Osteocyte (in vitro differentiated cells): ENCODE measurements at regions not wholly inside any gene's neighbourhood (a gene's known extent, or its start where the extent isn't known, plus 50 kb on each side); places are given as distances from the start of the nearest gene placed in this dataset.

Experiments used
- DNase-seq: peaks from one replicate; pipeline ENCODE4 v3.0.0; 2021; ENCODE audit warnings: mixed read lengths; ENCODE audit not compliant: unreplicated experiment; ENCODE audit errors: extremely low spot score
- H3K27ac Mint-ChIP-seq: one replicate; pipeline ENCODE4 v1.8.0; 2021; ENCODE audit warnings: mild to moderate bottlenecking, mixed read lengths; ENCODE audit not compliant: unreplicated experiment
- H3K27me3 Mint-ChIP-seq: one replicate; pipeline ENCODE4 v1.8.0; 2021; ENCODE audit warnings: mixed read lengths; ENCODE audit not compliant: unreplicated experiment
- H3K36me3 Mint-ChIP-seq: one replicate; pipeline ENCODE4 v1.8.0; 2021; ENCODE audit warnings: mixed read lengths; ENCODE audit not compliant: unreplicated experiment
- H3K4me1 Mint-ChIP-seq: one replicate; pipeline ENCODE4 v1.8.0; 2021; ENCODE audit warnings: mixed read lengths; ENCODE audit not compliant: unreplicated experiment
- H3K4me3 Mint-ChIP-seq: one replicate; pipeline ENCODE4 v1.8.0; 2021; ENCODE audit warnings: mild to moderate bottlenecking, moderate library complexity, mixed read lengths; ENCODE audit not compliant: unreplicated experiment
- H3K9me3 Mint-ChIP-seq: one replicate; pipeline ENCODE4 v1.8.0; 2021; ENCODE audit warnings: mixed read lengths; ENCODE audit not compliant: unreplicated experiment
- TF ChIP-seq, protein P1 (sequence below): fragments of 200-600 bp; sonication (generic); IDR thresholded peaks from 2 replicates; pipeline ENCODE4 v1.5.0; 2021; ENCODE audit warnings: antibody characterized with exemption, mild to moderate bottlenecking, moderate library complexity

DNA sequence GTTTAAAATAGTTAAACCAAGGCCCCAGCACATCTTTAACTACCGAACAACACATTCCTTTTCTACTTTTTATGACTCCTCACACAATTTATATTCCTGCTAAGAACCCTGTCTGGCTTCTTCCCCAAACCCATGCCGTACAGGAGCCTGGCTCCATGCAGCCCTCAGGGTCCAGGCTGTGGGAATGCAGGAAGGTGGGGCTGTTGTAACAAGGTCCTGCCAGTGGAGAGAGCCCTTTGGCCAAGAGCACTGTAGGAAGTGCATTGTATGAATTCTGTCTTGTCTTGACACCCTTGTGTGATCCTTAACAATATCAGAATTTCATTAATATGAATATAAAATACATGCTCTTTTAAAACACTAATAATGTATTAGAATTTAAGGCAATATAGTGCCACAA, 563.8 kb downstream of the TBL1XR1 start:
- Mint-ChIP-seq H3K4me3 (no peak overlapping the region), H3K27ac (no peak overlapping the region), H3K36me3 (no peaks in the 10 kb centered on the region), H3K27me3 (peaks cover 42% of the 10 kb centered on the region), H3K9me3 (no peaks in the 10 kb centered on the region), H3K4me1 (no peaks in the 10 kb centered on the region)
- DNase-seq: no peak
- TF ChIP-seq, protein P1, sequence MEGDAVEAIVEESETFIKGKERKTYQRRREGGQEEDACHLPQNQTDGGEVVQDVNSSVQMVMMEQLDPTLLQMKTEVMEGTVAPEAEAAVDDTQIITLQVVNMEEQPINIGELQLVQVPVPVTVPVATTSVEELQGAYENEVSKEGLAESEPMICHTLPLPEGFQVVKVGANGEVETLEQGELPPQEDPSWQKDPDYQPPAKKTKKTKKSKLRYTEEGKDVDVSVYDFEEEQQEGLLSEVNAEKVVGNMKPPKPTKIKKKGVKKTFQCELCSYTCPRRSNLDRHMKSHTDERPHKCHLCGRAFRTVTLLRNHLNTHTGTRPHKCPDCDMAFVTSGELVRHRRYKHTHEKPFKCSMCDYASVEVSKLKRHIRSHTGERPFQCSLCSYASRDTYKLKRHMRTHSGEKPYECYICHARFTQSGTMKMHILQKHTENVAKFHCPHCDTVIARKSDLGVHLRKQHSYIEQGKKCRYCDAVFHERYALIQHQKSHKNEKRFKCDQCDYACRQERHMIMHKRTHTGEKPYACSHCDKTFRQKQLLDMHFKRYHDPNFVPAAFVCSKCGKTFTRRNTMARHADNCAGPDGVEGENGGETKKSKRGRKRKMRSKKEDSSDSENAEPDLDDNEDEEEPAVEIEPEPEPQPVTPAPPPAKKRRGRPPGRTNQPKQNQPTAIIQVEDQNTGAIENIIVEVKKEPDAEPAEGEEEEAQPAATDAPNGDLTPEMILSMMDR: no peak

DNA sequence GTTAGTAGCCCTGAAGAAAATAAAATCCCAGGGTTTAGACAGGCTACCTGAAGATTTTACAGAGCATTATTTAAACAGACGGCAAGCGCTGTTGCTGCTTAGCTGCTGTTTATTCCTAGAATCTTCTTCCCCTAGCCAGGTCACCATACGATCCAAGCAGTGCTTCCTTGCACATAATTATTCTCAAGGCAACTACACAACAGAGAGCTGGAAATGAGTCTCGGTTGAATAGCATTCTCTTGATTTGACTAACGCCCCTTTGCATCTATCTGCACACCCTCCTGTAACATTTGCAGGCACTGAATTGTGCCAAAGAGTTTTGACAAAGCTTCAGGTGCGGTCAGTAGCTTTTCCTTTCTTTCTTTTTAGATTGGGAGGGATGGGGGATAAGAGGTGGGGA, 564.4 kb downstream of the TBL1XR1 start:
- H3K27ac Mint-ChIP-seq: no peak overlapping the region
- no peak overlapping the region for H3K4me3 Mint-ChIP-seq
- H3K36me3 Mint-ChIP-seq: no peaks in the 10 kb centered on the region
- TF ChIP-seq, protein P1: no peak
- H3K9me3 Mint-ChIP-seq: no peaks in the 10 kb centered on the region
- no peak for DNase-seq
- H3K27me3 Mint-ChIP-seq: peaks cover 41% of the 10 kb centered on the region
- no peaks in the 10 kb centered on the region for H3K4me1 Mint-ChIP-seq

DNA sequence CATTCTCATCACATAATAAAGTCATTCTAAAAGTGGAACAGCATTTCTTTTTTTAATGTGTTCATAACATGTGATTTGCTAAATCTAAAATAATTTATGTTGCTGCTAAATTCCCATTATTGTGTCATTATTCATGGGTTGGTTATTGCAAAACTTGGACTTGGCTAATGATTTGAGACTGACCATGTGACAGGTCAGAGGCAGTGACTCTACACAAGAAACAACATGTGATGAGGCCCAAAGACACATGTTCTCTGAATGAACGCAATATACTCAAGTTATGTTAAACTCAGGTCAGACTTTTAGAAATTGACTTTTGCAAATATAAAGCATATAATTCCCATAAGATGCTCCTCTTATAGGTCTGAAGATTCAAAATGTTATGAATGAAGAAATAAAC, 566.1 kb downstream of the TBL1XR1 start:
- TF ChIP-seq, protein P1: no peak

DNA sequence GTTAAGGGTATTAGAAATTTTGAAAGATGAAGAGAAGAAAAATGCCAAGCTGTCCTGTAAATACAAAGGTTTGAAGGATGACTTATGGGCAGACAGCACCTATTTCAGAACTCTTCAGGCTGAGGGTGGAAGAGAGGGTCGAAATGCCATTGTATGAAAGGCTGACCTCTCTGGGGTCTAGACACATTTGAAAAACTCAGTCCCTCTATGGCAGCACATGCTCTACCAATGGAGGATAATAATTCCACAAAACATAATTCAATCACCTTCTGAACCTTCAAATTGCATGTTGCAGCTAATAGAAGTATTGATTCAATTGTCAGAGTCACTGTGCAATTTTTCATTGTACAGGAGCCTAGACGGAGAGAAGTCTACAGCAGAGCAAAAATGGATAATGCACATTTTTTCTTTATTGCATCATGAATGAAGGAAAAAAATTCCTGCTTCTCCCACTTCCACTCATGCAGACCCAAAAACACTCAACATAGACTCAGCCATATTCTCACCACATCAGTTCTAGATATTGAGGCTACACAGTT, 569.1 kb downstream of the TBL1XR1 start:
- Mint-ChIP-seq H3K4me3 (no peak overlapping the region), H3K36me3 (no peaks in the 10 kb centered on the region), H3K9me3 (no peaks in the 10 kb centered on the region), H3K27ac (no peak overlapping the region), H3K4me1 (no peaks in the 10 kb centered on the region), H3K27me3 (peaks cover 27% of the 10 kb centered on the region)
- DNase-seq: no peak
- TF ChIP-seq, protein P1: no peak

More for the DNA sequence above, 566.1 kb downstream of the TBL1XR1 start:
- H3K4me3 Mint-ChIP-seq: no peak overlapping the region
- no peaks in the 10 kb centered on the region for H3K36me3 Mint-ChIP-seq
- no peak overlapping the region for H3K27ac Mint-ChIP-seq
- no peaks in the 10 kb centered on the region for H3K9me3 Mint-ChIP-seq
- peaks cover 42% of the 10 kb centered on the region for H3K27me3 Mint-ChIP-seq
- H3K4me1 Mint-ChIP-seq: no peaks in the 10 kb centered on the region
- no peak for DNase-seq

DNA sequence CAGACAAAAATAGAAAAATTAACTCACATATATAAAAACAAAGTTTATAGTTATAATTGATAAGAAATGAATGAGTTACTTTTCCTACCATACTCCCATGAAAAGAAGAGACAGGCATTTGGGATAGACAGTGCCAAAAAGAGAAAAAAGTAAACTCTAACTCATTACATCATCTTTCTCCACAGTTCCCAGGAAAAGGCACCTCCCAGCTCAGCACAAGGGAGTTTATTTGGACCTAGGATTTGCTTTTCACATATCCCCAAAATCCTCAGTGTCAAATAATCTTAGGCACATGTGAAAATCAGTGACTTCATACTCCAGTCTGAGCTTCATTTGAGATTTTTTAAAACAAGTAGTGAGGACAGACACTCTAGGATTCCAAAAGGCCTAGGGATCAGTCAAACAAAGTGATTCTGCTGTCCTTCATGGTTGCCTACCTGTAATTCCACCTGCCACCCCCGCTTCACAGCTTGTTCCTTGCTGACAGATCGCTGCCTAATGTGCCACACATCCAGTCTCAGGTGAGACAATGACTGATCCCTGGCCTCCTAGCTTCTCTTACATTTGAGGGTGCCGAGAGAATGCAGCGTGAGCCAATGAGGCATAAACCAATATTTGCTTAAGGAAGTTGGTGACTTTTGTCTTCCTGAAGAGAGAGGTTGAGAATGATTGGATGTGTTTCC, 573.7 kb downstream of the TBL1XR1 start:
- TF ChIP-seq, protein P1: no peak
- Mint-ChIP-seq H3K9me3 (no peaks in the 10 kb centered on the region), H3K4me1 (no peaks in the 10 kb centered on the region), H3K4me3 (no peak overlapping the region), H3K27ac (no peak overlapping the region), H3K36me3 (no peaks in the 10 kb centered on the region), H3K27me3 (peaks cover 9% of the 10 kb centered on the region)
- DNase-seq: no peak
